ENCODE measurements at regions not wholly inside any gene's neighbourhood (a gene's known extent, or its start where the extent isn't known, plus 50 kb on each side); places are given as distances from the start of the nearest gene placed in this dataset.
"Not testable (repeated sequence)": the region's sequence is repeated elsewhere in the genome, so short reads cannot be mapped to it uniquely, and the experiment has no call there.

DNA sequence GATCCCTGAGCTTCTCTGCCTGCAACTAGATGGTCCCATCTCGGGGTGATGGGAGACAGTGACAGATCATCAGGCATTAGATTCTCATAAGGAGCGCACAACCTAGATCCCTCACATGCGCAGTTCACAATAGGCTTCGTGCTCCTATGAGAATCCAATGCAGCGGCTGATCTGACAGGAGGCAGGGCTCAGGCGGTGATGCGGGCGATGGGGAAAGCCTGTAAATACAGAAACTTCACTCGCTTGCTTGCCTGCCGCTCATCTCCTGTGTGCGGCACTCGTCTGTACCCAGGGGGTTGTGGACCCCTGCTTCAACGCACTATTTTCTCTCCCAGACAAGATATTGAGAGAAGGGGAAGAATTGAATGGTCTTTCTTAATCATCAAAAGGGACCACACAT lies 473.9 kb downstream of the ZNF536 start:
- Histone ChIP-seq H3K27ac (no peak overlapping the region), H3K4me1 (no peaks in the 10 kb centered on the region), H3K36me3 (no peaks in the 10 kb centered on the region), H3K9me3 (no peaks in the 10 kb centered on the region), H3K4me3 (no peak overlapping the region), H3K27me3 (no peaks in the 10 kb centered on the region)
- WGBS, 2 donors: 84 to 87% methylated on average over 12 to 13 of the region's 13 CpGs
- no peak for DNase-seq
- TF ChIP-seq, protein P1, sequence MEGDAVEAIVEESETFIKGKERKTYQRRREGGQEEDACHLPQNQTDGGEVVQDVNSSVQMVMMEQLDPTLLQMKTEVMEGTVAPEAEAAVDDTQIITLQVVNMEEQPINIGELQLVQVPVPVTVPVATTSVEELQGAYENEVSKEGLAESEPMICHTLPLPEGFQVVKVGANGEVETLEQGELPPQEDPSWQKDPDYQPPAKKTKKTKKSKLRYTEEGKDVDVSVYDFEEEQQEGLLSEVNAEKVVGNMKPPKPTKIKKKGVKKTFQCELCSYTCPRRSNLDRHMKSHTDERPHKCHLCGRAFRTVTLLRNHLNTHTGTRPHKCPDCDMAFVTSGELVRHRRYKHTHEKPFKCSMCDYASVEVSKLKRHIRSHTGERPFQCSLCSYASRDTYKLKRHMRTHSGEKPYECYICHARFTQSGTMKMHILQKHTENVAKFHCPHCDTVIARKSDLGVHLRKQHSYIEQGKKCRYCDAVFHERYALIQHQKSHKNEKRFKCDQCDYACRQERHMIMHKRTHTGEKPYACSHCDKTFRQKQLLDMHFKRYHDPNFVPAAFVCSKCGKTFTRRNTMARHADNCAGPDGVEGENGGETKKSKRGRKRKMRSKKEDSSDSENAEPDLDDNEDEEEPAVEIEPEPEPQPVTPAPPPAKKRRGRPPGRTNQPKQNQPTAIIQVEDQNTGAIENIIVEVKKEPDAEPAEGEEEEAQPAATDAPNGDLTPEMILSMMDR (IDR thresholded peaks at IDR 0.05): no peak
- no peak for TF ChIP-seq POLR2A (IDR thresholded peaks at IDR 0.05)
- intact Hi-C loops (cut with DNase I): no loop called here

DNA sequence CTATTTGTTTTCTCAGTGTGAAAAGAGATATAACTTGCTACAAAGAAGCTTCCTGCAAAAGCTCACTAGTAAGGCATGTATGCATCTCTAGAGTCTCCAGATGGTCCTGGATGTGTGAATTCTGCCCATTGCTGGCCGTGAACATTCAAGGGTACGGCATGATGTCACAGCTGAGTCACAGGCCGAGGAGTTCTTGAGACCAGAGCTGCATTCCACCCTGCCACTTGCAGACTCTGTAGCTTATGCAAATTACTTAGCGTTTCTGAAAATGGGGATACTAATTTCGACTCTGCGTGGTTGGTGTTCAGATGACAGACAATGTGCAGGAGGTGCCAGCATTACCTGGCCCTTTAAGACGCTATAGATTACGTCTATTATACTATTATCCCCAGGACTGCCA lies 470.7 kb downstream of the ZNF536 start:
- WGBS, 2 donors: 79 to 81% methylated on average over 8 of the region's 8 CpGs
- intact Hi-C loops (cut with DNase I): no loop called here
- H3K27me3 ChIP-seq: no peaks in the 10 kb centered on the region
- no peak for DNase-seq
- no peak for TF ChIP-seq POLR2A (IDR thresholded peaks at IDR 0.05)
- TF ChIP-seq, protein P1 (IDR thresholded peaks at IDR 0.05): no peak
- no peaks in the 10 kb centered on the region for H3K4me1 ChIP-seq
- H3K4me3 ChIP-seq: no peak overlapping the region
- H3K9me3 ChIP-seq: no peaks in the 10 kb centered on the region
- H3K36me3 ChIP-seq: no peaks in the 10 kb centered on the region
- H3K27ac ChIP-seq: no peak overlapping the region

DNA sequence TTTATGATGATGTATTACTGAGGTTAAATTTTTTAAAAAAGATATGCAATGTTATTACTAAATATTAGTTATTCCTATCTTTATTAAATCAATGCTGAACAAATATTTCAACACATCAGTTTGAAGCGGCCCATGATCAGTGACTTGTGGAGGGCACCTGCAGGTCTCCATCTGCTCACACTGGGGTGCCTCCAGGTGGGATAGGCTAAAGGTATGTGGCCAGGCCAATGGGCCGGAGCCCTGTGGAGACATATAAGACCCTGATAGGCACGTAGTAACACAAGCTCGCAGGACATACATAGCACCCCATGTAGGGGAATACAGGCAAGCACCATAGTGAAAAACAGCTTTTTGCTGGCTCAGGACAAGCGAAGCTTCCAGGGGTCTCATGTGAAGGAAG lies 469.8 kb downstream of the ZNF536 start:
- intact Hi-C loops (cut with DNase I): no loop called here
- WGBS, 2 donors: 91 to 93% methylated on average over 3 to 5 of the region's 5 CpGs
- Histone ChIP-seq H3K9me3 (no peaks in the 10 kb centered on the region), H3K36me3 (no peaks in the 10 kb centered on the region), H3K27me3 (no peaks in the 10 kb centered on the region), H3K4me1 (no peaks in the 10 kb centered on the region), H3K27ac (no peak overlapping the region), H3K4me3 (no peak overlapping the region)
- no peak for DNase-seq
- no peak for TF ChIP-seq POLR2A (IDR thresholded peaks at IDR 0.05)
- TF ChIP-seq, protein P1 (IDR thresholded peaks at IDR 0.05): no peak

DNA sequence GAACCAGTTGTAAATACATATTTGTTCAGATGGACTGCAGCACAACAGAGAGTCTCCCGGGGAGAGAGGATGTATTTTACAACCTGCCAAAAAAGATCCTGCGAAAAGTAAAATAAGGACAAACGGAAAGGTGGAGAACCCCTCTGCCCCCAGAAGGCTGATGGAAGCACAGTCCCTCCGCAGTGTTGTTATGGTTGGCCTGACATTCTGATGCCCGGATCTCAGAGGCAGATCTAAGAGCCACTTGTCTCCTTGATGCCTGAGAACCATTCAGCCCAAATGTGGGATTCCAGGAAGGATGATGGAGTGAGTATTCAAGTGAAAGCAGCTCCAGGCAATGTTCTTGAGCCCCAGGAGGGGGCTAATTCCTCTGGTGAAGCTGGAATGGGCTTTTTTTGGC lies 458.7 kb downstream of the ZNF536 start:
- DNase-seq: no peak
- Histone ChIP-seq H3K4me1 (no peaks in the 10 kb centered on the region), H3K4me3 (no peak overlapping the region), H3K27me3 (no peaks in the 10 kb centered on the region), H3K9me3 (no peaks in the 10 kb centered on the region), H3K36me3 (no peaks in the 10 kb centered on the region), H3K27ac (no peak overlapping the region)
- 72 to 86% methylated on average over 4 to 5 of the region's 5 CpGs for WGBS, 2 donors
- no peak for TF ChIP-seq POLR2A (IDR thresholded peaks at IDR 0.05)
- TF ChIP-seq, protein P1 (IDR thresholded peaks at IDR 0.05): no peak
- intact Hi-C loops (cut with DNase I): no loop called here

DNA sequence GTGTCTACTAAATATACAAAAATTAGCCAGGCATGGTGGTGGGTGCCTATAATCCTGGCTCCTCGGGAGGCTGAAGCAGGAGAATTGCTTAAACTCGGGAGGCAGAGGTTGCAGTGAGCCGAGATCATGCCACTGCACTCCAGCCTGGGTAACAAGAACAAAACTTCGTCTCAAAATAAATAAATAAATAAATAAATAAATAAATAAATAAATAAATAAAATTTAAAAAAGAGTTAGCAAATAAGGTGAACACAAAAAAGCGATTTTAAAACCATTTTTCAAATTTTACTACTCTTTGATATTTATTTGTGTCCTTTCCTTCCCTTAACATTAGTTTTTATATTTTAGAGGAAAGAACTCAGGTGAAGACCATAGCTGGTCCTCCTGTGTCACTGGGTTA lies 453.3 kb downstream of the ZNF536 start:
- H3K27me3 ChIP-seq; H3K4me1 ChIP-seq; intact Hi-C loops (cut with DNase I); DNase-seq; H3K36me3 ChIP-seq; H3K9me3 ChIP-seq; H3K4me3 ChIP-seq; H3K27ac ChIP-seq: not testable (repeated sequence)
- 81 to 85% methylated on average over 5 of the region's 5 CpGs for WGBS, 2 donors

DNA sequence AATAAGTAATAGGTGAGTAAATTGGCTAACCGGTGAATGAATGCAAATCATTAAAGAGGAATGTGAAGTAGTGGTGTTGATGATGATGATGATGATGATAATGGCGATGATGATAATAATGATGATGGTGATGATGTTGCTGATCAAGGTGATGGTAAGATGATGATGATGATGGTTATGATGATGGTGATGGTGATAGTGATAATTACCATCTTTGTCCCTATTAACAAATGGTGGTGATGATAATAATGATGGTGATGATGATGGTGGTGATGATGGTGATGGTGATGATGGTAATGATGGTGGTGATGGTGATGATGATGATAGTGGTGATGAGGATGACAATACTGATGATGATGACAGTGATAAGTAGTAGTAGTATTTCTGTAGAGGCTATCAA lies 452.6 kb downstream of the ZNF536 start:
- TF ChIP-seq, protein P1 (IDR thresholded peaks at IDR 0.05): no peak
- TF ChIP-seq POLR2A (IDR thresholded peaks at IDR 0.05): no peak
- intact Hi-C loops (cut with DNase I): no loop called here
- DNase-seq: no peak
- H3K4me3 ChIP-seq: no peak overlapping the region
- H3K9me3 ChIP-seq: no peaks in the 10 kb centered on the region
- H3K27me3 ChIP-seq: no peaks in the 10 kb centered on the region
- H3K36me3 ChIP-seq: no peaks in the 10 kb centered on the region
- WGBS, 2 donors: 91 to 95% methylated on average over 2 of the region's 2 CpGs
- no peak overlapping the region for H3K27ac ChIP-seq
- H3K4me1 ChIP-seq: no peaks in the 10 kb centered on the region
